K562 (cell line): ENCODE measurements at regions not wholly inside any gene's neighbourhood (a gene's known extent, or its start where the extent isn't known, plus 50 kb on each side); places are given as distances from the start of the nearest gene placed in this dataset.

Experiments
- PTBP1 ChIP-seq: fragments of 200-400 bp; formaldehyde crosslinking; IDR thresholded peaks from 2 replicates; pipeline ENCODE4 v1.6.1; 2017; ENCODE audit warnings: low read depth, low read length
- RBM25 ChIP-seq: fragments of 200-400 bp; formaldehyde crosslinking; IDR thresholded peaks from 2 replicates; pipeline ENCODE4 v1.6.1; 2018; ENCODE audit warnings: low read length, low read depth, moderate library complexity; ENCODE audit not compliant: severe bottlenecking

DNA sequence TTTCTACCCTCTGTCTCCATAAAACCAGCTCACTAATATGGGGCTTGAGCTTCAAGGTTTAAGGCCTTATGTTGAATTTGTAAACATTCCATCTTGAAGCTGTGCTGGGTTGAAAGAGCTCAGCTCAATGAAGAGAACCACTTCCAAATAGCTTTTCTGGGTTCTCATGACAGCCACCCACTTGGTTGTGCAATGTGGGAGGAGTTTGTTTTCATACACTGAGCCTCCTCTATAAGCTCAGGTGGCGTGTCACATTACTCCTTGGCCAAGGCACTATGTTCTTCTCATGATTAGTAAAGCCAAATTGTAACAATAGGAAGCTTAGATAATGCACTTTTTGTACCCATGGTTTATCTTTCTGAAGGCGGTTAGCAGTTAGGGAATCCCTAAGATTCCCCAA lies 265.6 kb downstream of the PTEN start:
- TF ChIP-seq PTBP1, result no peak
- TF ChIP-seq RBM25, result no peak
